Endodermal cell (in vitro differentiated cells): ENCODE measurements at regions not wholly inside any gene's neighbourhood (a gene's known extent, or its start where the extent isn't known, plus 50 kb on each side); places are given as distances from the start of the nearest gene placed in this dataset.
A peak's percentile ranks its signal among the peaks of the same experiment; 100 is the strongest.

Experiments
- DNase-seq: peaks from one replicate; pipeline ENCODE4 v3.0.0-alpha.2; 2017
- H3K27ac ChIP-seq: 2 replicates; pipeline ENCODE4 v1.5.1; 2013; ENCODE audit warnings: mild to moderate bottlenecking, low read depth, low read length, moderate library complexity
- H3K27me3 ChIP-seq: 2 replicates; pipeline ENCODE4 v1.6.1; 2013; ENCODE audit warnings: mild to moderate bottlenecking, low read length, moderate library complexity; ENCODE audit not compliant: insufficient read depth, control insufficient read depth, poor library complexity, severe bottlenecking
- H3K36me3 ChIP-seq: 2 replicates; pipeline ENCODE4 v1.7.0; 2013; ENCODE audit warnings: mild to moderate bottlenecking, low read length, moderate library complexity; ENCODE audit not compliant: control insufficient read depth, insufficient read depth
- H3K4me1 ChIP-seq: one replicate; pipeline ENCODE4 v1.7.0; 2013; ENCODE audit warnings: low read length; ENCODE audit not compliant: control insufficient read depth, insufficient read depth
- H3K4me3 ChIP-seq: 2 replicates; pipeline ENCODE4 v1.5.1; 2013; ENCODE audit warnings: mild to moderate bottlenecking, low read length, moderate library complexity
- H3K9ac ChIP-seq: 2 replicates; pipeline ENCODE4 v1.6.1; 2013; ENCODE audit warnings: mild to moderate bottlenecking, low read length, moderate library complexity; ENCODE audit not compliant: poor library complexity, severe bottlenecking; ENCODE audit errors: extremely low read depth
- H3K9me3 ChIP-seq: 2 replicates; pipeline ENCODE4 v1.6.1; 2013; ENCODE audit warnings: mild to moderate bottlenecking, low read length, moderate library complexity; ENCODE audit not compliant: control insufficient read depth
- H3K27ac Mint-ChIP-seq: 2 replicates; pipeline ENCODE4 v1.8.0; 2020; ENCODE audit warnings: mixed read lengths
- H3K27me3 Mint-ChIP-seq: 2 replicates; pipeline ENCODE4 v1.8.0; 2021; ENCODE audit warnings: mild to moderate bottlenecking, mixed read lengths; ENCODE audit not compliant: insufficient read depth
- H3K36me3 Mint-ChIP-seq: 2 replicates; pipeline ENCODE4 v1.8.0; 2020; ENCODE audit warnings: low read depth, mixed read lengths
- H3K4me1 Mint-ChIP-seq: 2 replicates; pipeline ENCODE4 v1.8.0; 2020; ENCODE audit warnings: mixed read lengths
- H3K4me3 Mint-ChIP-seq: 2 replicates; pipeline ENCODE4 v1.8.0; 2020; ENCODE audit warnings: mild to moderate bottlenecking, moderate library complexity, mixed read lengths
- H3K9me3 Mint-ChIP-seq: 2 replicates; pipeline ENCODE4 v1.8.0; 2020; ENCODE audit warnings: mild to moderate bottlenecking, mixed read lengths
- WGBS, 2 experiments: methylation state at CpG; one replicate each; pipeline versions ENCODE4 v1.1.5 to v1.1.7; 2013; ENCODE audit warnings: missing lambda C conversion rate in 2 of 2, mixed read lengths in 1 of 2; ENCODE audit not compliant: insufficient coverage in 1 of 2, insufficient read length in 1 of 2; 5-methylcytosine and 5-hydroxymethylcytosine counted together
- TF ChIP-seq, protein P1 (sequence below): fragments of 200-600 bp; sonication (generic); conservative IDR thresholded peaks from 2 replicates; pipeline ENCODE4 v1.5.0; 2021; ENCODE audit warnings: antibody characterized with exemption, mild to moderate bottlenecking

DNA sequence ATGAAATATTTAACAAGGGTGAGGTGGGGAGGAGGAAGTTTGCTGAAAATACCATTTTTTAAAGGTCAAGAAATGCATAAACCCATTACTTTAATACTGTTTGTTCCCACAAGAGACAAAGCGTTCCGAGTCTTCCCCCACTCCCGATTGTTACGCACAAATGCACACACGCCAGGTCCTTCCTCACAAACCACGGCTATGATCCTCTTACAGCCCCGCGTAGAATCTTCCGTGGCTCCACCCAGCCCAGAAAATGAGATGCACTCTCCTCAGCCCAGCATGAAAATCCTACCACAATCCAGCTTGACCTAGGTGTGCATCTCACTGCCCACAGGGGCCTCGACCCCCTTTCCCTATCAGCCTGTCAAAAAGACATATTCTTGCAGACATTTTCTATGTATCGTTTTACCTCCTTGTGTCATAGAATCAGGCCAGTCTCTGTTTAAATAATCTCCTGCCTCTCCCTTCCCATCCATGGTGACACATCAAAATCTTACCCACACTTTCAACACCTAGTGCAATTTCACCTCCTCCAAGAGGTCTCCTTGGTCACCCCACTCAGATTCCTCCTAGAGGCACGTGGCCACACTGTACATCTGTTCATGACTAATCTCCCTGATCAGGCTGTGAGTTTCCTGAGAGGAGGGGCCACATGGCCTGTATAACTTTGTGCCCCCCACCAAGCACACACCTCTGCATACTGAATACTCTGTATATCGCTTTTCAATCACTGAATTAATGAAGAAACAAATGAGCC, 491.0 kb upstream of the KLHL29 start:
- no peak overlapping the region for H3K27ac Mint-ChIP-seq
- DNase-seq, result no peak
- Histone ChIP-seq H3K9me3 (no peaks in the 10 kb centered on the region), H3K4me3 (no peak overlapping the region), H3K9ac (no peak overlapping the region), H3K36me3 (no peaks in the 10 kb centered on the region), H3K27ac (no peak overlapping the region), H3K4me1 (no peaks in the 10 kb centered on the region), H3K27me3 (no peaks in the 10 kb centered on the region)
- H3K4me1 Mint-ChIP-seq, result no peaks in the 10 kb centered on the region
- no peaks in the 10 kb centered on the region for H3K9me3 Mint-ChIP-seq
- no peaks in the 10 kb centered on the region for H3K27me3 Mint-ChIP-seq
- TF ChIP-seq, protein P1, sequence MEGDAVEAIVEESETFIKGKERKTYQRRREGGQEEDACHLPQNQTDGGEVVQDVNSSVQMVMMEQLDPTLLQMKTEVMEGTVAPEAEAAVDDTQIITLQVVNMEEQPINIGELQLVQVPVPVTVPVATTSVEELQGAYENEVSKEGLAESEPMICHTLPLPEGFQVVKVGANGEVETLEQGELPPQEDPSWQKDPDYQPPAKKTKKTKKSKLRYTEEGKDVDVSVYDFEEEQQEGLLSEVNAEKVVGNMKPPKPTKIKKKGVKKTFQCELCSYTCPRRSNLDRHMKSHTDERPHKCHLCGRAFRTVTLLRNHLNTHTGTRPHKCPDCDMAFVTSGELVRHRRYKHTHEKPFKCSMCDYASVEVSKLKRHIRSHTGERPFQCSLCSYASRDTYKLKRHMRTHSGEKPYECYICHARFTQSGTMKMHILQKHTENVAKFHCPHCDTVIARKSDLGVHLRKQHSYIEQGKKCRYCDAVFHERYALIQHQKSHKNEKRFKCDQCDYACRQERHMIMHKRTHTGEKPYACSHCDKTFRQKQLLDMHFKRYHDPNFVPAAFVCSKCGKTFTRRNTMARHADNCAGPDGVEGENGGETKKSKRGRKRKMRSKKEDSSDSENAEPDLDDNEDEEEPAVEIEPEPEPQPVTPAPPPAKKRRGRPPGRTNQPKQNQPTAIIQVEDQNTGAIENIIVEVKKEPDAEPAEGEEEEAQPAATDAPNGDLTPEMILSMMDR, result no peak
- no peak overlapping the region for H3K4me3 Mint-ChIP-seq
- no peaks in the 10 kb centered on the region for H3K36me3 Mint-ChIP-seq
- WGBS, 2 experiments, result 92 to 96% methylated on average over 10 to 13 of the region's 13 CpGs

- no peaks in the 10 kb centered on the region for H3K9me3 Mint-ChIP-seq
- Histone ChIP-seq H3K27me3 (no peaks in the 10 kb centered on the region), H3K4me1 (no peaks in the 10 kb centered on the region), H3K9ac (no peak overlapping the region), H3K9me3 (no peaks in the 10 kb centered on the region), H3K36me3 (no peaks in the 10 kb centered on the region), H3K4me3 (no peak overlapping the region), H3K27ac (peak overlapping the region; percentile 32)
- DNase-seq, result no peak
- 85 to 100% methylated on average over 1 to 2 of the region's 2 CpGs for WGBS, 2 experiments
- TF ChIP-seq, protein P1, result no peak
- no peaks in the 10 kb centered on the region for H3K36me3 Mint-ChIP-seq
- no peaks in the 10 kb centered on the region for H3K4me1 Mint-ChIP-seq
- H3K27me3 Mint-ChIP-seq, result no peaks in the 10 kb centered on the region
- no peak overlapping the region for H3K4me3 Mint-ChIP-seq
- H3K27ac Mint-ChIP-seq, result no peak overlapping the region
Observed at GRCh38 chr2:22894761-22895160, 490.2 kb upstream of the KLHL29 start.

- H3K27me3 Mint-ChIP-seq, result no peaks in the 10 kb centered on the region
- H3K4me1 Mint-ChIP-seq, result no peaks in the 10 kb centered on the region
Observed at GRCh38 chr2:22897428-22897827, 487.6 kb upstream of the KLHL29 start.

More at GRCh38 chr2:22897428-22897827, 487.6 kb upstream of the KLHL29 start:
- Histone ChIP-seq H3K27me3 (no peaks in the 10 kb centered on the region), H3K4me3 (no peak overlapping the region), H3K9me3 (no peaks in the 10 kb centered on the region), H3K9ac (no peak overlapping the region), H3K27ac (no peak overlapping the region), H3K4me1 (no peaks in the 10 kb centered on the region), H3K36me3 (no peaks in the 10 kb centered on the region)
- Mint-ChIP-seq H3K4me3 (no peak overlapping the region), H3K36me3 (no peaks in the 10 kb centered on the region), H3K9me3 (no peaks in the 10 kb centered on the region), H3K27ac (no peak overlapping the region)
- no peak for DNase-seq
- 90 to 100% methylated on average over 1 to 2 of the region's 2 CpGs for WGBS, 2 experiments
- TF ChIP-seq, protein P1, result no peak
